ENCODE measurements at regions not wholly inside any gene's neighbourhood (a gene's known extent, or its start where the extent isn't known, plus 50 kb on each side); places are given as distances from the start of the nearest gene placed in this dataset.

GRCh38 chr2:186925514-186925913 is 76.5 kb upstream of the ZSWIM2 start:
- no peak for TF ChIP-seq CTCF (IDR thresholded peaks at IDR 0.05; ENCODE audit: insufficient read depth, low read length, poor library complexity, severe bottlenecking)
- no peak for TF ChIP-seq EZH2phosphoT487 (conservative IDR thresholded peaks at IDR 0.05; ENCODE audit: low read length)
